Fibroblast of lung (primary cell): ENCODE measurements at regions not wholly inside any gene's neighbourhood (a gene's known extent, or its start where the extent isn't known, plus 50 kb on each side); places are given as distances from the start of the nearest gene placed in this dataset.

Experiments used
- CTCF ChIP-seq, 2 donors: IDR thresholded peaks in 1 of 2; conservative IDR thresholded peaks in 1 of 2; 1 replicate in 1 of 2; 2 replicates in 1 of 2; pipeline ENCODE4 v1.5.1; 2011 to 2012; ENCODE audit warnings: low read length in 2 of 2, control low read depth in 1 of 2, inconsistent platforms in 1 of 2, low read depth in 1 of 2, mild to moderate bottlenecking in 1 of 2
- EZH2 ChIP-seq: IDR thresholded peaks from 2 replicates; pipeline ENCODE4 v1.5.1; 2012; ENCODE audit warnings: low read length, control low read depth, mild to moderate bottlenecking; ENCODE audit errors: missing control alignments

GRCh38 chr15:26287381-26287780, 424.3 kb upstream of the ATP10A start:
- no peak for TF ChIP-seq CTCF (conservative IDR thresholded peaks at IDR 0.05 in 1 of 2, IDR thresholded peaks at IDR 0.05 in 1 of 2; ENCODE audit: low read depth in 1 of 2, low read length in 2 of 2)
- no peak for TF ChIP-seq EZH2
